Ishikawa (cell line): ENCODE measurements at regions not wholly inside any gene's neighbourhood (a gene's known extent, or its start where the extent isn't known, plus 50 kb on each side); places are given as distances from the start of the nearest gene placed in this dataset.

ENCODE experiments used
- CEBPB ChIP-seq: IDR thresholded peaks from 2 replicates; pipeline ENCODE4 v1.6.1; 2012
- CREB1 ChIP-seq: IDR thresholded peaks from 2 replicates; pipeline ENCODE4 v1.6.1; 2012; ENCODE audit warnings: low read depth
- EP300 ChIP-seq: IDR thresholded peaks from 2 replicates; pipeline ENCODE4 v1.6.1; 2012; ENCODE audit warnings: borderline replicate concordance
- NFIC ChIP-seq: IDR thresholded peaks from 2 replicates; pipeline ENCODE4 v1.6.1; 2012
- RAD21 ChIP-seq: IDR thresholded peaks from 2 replicates; pipeline ENCODE4 v1.6.1; 2012; ENCODE audit warnings: low read depth
- REST ChIP-seq: IDR thresholded peaks from 2 replicates; pipeline ENCODE4 v1.6.1; 2012; ENCODE audit warnings: low read depth, mild to moderate bottlenecking
- USF1 ChIP-seq: IDR thresholded peaks from 2 replicates; pipeline ENCODE4 v1.6.1; 2012
- YY1 ChIP-seq: IDR thresholded peaks from 2 replicates; pipeline ENCODE4 v1.6.1; 2012; ENCODE audit warnings: low read depth

GRCh38 chr18:24860978-24861680 is 400.7 kb downstream of the HRH4 start:
- TF ChIP-seq YY1 (no peak), CEBPB (no peak), RAD21 (no peak), REST (no peak), EP300 (no peak), CREB1 (no peak), USF1 (no peak), NFIC (no peak)
